ENCODE measurements at regions not wholly inside any gene's neighbourhood (a gene's known extent, or its start where the extent isn't known, plus 50 kb on each side); places are given as distances from the start of the nearest gene placed in this dataset.

GRCh38 chr17:83002118-83002805 is 77.1 kb upstream of the METRNL start:
- Histone ChIP-seq H2AFZ (ENCODE audit: low read depth, low read length) (no peak overlapping the region), H3K36me3 (ENCODE audit: control insufficient read depth, insufficient read depth, low read length) (peaks cover 10% of the 10 kb centered on the region; the same call in 1 of the 3 replicates), H4K20me1 (replicated peaks; ENCODE audit: control insufficient read depth, insufficient read depth, low read length) (no peaks in the 10 kb centered on the region), H3K27me3 (ENCODE audit: control insufficient read depth in 2 of 2, insufficient read depth in 2 of 2, low read length in 2 of 2) (no peaks in the 10 kb centered on the region), H3K4me2 (ENCODE audit: insufficient read depth, low read length) (no peak overlapping the region), H3K9ac (ENCODE audit: insufficient read depth in 1 of 2, low read depth in 2 of 2, low read length in 2 of 2) (no peak overlapping the region), H3K4me3 (no peak overlapping the region), H3K4me1 (replicated peaks in 1 of 2; ENCODE audit: control insufficient read depth in 2 of 2, insufficient read depth in 2 of 2, low read length in 2 of 2) (no peaks in the 10 kb centered on the region), H3K9me1 (ENCODE audit: control insufficient read depth, insufficient read depth, low read length) (no peaks in the 10 kb centered on the region), H3K27ac (ENCODE audit: extremely low read depth, low read depth, low read length) (no peak overlapping the region), H3K9me3 (replicated peaks; ENCODE audit: control insufficient read depth, insufficient read depth, low read depth, low read length) (peaks cover 9% of the 10 kb centered on the region; the same call in 1 of the 2 replicates), H3K79me2 (ENCODE audit: control insufficient read depth, insufficient read depth, low read length) (no peaks in the 10 kb centered on the region)
- CTCF ChIA-PET (ENCODE audit: low intra/inter-chr PET ratio) = no interaction called here
- FAIRE-seq = no peak
- WGBS (ENCODE audit: insufficient coverage, low coverage, missing lambda C conversion rate) = 92% methylated on average over 30 of the region's 33 CpGs
- ATAC-seq = no peak
- no TSS peak for BruUV-seq (replicated peaks)
- intact Hi-C loops (cut with micrococcal nuclease) (no loop called here), in situ Hi-C loops (cut with MboI) (no loop called here)
- TF ChIP-seq, protein P1, sequence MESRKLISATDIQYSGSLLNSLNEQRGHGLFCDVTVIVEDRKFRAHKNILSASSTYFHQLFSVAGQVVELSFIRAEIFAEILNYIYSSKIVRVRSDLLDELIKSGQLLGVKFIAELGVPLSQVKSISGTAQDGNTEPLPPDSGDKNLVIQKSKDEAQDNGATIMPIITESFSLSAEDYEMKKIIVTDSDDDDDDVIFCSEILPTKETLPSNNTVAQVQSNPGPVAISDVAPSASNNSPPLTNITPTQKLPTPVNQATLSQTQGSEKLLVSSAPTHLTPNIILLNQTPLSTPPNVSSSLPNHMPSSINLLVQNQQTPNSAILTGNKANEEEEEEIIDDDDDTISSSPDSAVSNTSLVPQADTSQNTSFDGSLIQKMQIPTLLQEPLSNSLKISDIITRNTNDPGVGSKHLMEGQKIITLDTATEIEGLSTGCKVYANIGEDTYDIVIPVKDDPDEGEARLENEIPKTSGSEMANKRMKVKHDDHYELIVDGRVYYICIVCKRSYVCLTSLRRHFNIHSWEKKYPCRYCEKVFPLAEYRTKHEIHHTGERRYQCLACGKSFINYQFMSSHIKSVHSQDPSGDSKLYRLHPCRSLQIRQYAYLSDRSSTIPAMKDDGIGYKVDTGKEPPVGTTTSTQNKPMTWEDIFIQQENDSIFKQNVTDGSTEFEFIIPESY (CRISPR knock-in tag; IDR thresholded peaks at IDR 0.05) = peak; percentile 79
- TF ChIP-seq POLR2G (IDR thresholded peaks at IDR 0.05; ENCODE audit: low read depth, low read length) (peak; percentile 37; the same call in 1 of the 2 replicates), ZNF407 (IDR thresholded peaks at IDR 0.05; ENCODE audit: low read depth) (no peak)
- no peak for DNase-seq (ENCODE audit: extremely low read depth in 1 of 4, low spot score in 3 of 4)
- POLR2A ChIA-PET = no interaction called here

Data from K562 (cell line).